HepG2 (cell line): ENCODE measurements at regions not wholly inside any gene's neighbourhood (a gene's known extent, or its start where the extent isn't known, plus 50 kb on each side); places are given as distances from the start of the nearest gene placed in this dataset.

ENCODE experiments used
- GPBP1L1 ChIP-seq: sonication (generic); formaldehyde crosslinking; IDR thresholded peaks from 2 replicates; pipeline ENCODE4 v1.5.0; 2020; ENCODE audit warnings: mild to moderate bottlenecking, missing genetic modification reagents
- GZF1 ChIP-seq: sonication (generic); formaldehyde crosslinking; IDR thresholded peaks from 2 replicates; pipeline ENCODE4 v1.5.1; 2020; ENCODE audit warnings: mild to moderate bottlenecking, missing genetic modification reagents
- KLF12 ChIP-seq: sonication (generic); formaldehyde crosslinking; IDR thresholded peaks from 2 replicates; pipeline ENCODE4 v1.4.0; 2020; ENCODE audit warnings: missing genetic modification reagents, borderline replicate concordance
- KLF9 ChIP-seq: IDR thresholded peaks from 2 replicates; pipeline ENCODE4 v1.6.1; 2016; ENCODE audit warnings: low read depth
- KMT2B ChIP-seq: IDR thresholded peaks from 2 replicates; pipeline ENCODE4 v1.6.1; 2016; ENCODE audit warnings: missing genetic modification reagents, missing compliant biosample characterization
- MED8 ChIP-seq: sonication (generic); formaldehyde crosslinking; IDR thresholded peaks from 2 replicates; pipeline ENCODE4 v1.8.1; 2023; ENCODE audit warnings: mild to moderate bottlenecking, missing genetic modification reagents; ENCODE audit not compliant: insufficient replicate concordance
- NR1H2 ChIP-seq: sonication (generic); formaldehyde crosslinking; IDR thresholded peaks from 2 replicates; pipeline ENCODE4 v1.8.1; 2022; ENCODE audit warnings: low read depth, missing genetic modification reagents, borderline replicate concordance
- RBM22 ChIP-seq: fragments of 200-400 bp; formaldehyde crosslinking; optimal IDR thresholded peaks from 2 replicates; pipeline ENCODE3; 2017; ENCODE audit warnings: mild to moderate bottlenecking, low read length, moderate library complexity
- ZBED4 ChIP-seq: sonication (generic); formaldehyde crosslinking; IDR thresholded peaks from 2 replicates; pipeline ENCODE4 v1.4.0; 2020; ENCODE audit warnings: missing genetic modification reagents, borderline replicate concordance
- ZBTB20 ChIP-seq: sonication (generic); formaldehyde crosslinking; IDR thresholded peaks from 2 replicates; pipeline ENCODE4 v1.8.1; 2023; ENCODE audit warnings: missing genetic modification reagents, low read depth, mild to moderate bottlenecking, borderline replicate concordance
- ZNF747 ChIP-seq: sonication (generic); formaldehyde crosslinking; IDR thresholded peaks from 2 replicates; pipeline ENCODE4 v1.8.1; 2023; ENCODE audit warnings: missing genetic modification reagents, mild to moderate bottlenecking, borderline replicate concordance
- TF ChIP-seq, protein P1 (sequence below): sonication (generic); formaldehyde crosslinking; IDR thresholded peaks from 2 replicates; pipeline ENCODE4 v1.5.0; 2020; ENCODE audit warnings: missing genetic modification reagents
- TF ChIP-seq, protein P2 (sequence below): IDR thresholded peaks from 2 replicates; pipeline ENCODE4 v1.4.0; 2020; ENCODE audit warnings: mild to moderate bottlenecking, missing genetic modification reagents
- TF ChIP-seq, protein P3 (sequence below): sonication (generic); formaldehyde crosslinking; IDR thresholded peaks from 2 replicates; pipeline ENCODE4 v1.9.0; 2021; ENCODE audit warnings: missing genetic modification reagents, borderline replicate concordance

GRCh38 chr11:90737444-90738050, 514.7 kb upstream of the CHORDC1 start (continued):
- TF ChIP-seq GZF1 (CRISPR knock-in tag): no peak
- TF ChIP-seq NR1H2 (CRISPR knock-in tag): no peak
- no peak for TF ChIP-seq KLF9 (CRISPR knock-in tag)
- TF ChIP-seq KMT2B: no peak
- no peak for TF ChIP-seq KLF12
- TF ChIP-seq RBM22: no peak
- TF ChIP-seq ZNF747: no peak
- TF ChIP-seq ZBED4 (CRISPR knock-in tag): no peak
- TF ChIP-seq ZBTB20: no peak
- TF ChIP-seq, protein P1, sequence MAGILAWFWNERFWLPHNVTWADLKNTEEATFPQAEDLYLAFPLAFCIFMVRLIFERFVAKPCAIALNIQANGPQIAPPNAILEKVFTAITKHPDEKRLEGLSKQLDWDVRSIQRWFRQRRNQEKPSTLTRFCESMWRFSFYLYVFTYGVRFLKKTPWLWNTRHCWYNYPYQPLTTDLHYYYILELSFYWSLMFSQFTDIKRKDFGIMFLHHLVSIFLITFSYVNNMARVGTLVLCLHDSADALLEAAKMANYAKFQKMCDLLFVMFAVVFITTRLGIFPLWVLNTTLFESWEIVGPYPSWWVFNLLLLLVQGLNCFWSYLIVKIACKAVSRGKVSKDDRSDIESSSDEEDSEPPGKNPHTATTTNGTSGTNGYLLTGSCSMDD: no peak
- TF ChIP-seq MED8: no peak
- TF ChIP-seq, protein P2, sequence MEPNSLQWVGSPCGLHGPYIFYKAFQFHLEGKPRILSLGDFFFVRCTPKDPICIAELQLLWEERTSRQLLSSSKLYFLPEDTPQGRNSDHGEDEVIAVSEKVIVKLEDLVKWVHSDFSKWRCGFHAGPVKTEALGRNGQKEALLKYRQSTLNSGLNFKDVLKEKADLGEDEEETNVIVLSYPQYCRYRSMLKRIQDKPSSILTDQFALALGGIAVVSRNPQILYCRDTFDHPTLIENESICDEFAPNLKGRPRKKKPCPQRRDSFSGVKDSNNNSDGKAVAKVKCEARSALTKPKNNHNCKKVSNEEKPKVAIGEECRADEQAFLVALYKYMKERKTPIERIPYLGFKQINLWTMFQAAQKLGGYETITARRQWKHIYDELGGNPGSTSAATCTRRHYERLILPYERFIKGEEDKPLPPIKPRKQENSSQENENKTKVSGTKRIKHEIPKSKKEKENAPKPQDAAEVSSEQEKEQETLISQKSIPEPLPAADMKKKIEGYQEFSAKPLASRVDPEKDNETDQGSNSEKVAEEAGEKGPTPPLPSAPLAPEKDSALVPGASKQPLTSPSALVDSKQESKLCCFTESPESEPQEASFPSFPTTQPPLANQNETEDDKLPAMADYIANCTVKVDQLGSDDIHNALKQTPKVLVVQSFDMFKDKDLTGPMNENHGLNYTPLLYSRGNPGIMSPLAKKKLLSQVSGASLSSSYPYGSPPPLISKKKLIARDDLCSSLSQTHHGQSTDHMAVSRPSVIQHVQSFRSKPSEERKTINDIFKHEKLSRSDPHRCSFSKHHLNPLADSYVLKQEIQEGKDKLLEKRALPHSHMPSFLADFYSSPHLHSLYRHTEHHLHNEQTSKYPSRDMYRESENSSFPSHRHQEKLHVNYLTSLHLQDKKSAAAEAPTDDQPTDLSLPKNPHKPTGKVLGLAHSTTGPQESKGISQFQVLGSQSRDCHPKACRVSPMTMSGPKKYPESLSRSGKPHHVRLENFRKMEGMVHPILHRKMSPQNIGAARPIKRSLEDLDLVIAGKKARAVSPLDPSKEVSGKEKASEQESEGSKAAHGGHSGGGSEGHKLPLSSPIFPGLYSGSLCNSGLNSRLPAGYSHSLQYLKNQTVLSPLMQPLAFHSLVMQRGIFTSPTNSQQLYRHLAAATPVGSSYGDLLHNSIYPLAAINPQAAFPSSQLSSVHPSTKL: peak; percentile 29; the same call in 1 of the 2 replicates
- no peak for TF ChIP-seq GPBP1L1 (CRISPR knock-in tag)
- TF ChIP-seq, protein P3, sequence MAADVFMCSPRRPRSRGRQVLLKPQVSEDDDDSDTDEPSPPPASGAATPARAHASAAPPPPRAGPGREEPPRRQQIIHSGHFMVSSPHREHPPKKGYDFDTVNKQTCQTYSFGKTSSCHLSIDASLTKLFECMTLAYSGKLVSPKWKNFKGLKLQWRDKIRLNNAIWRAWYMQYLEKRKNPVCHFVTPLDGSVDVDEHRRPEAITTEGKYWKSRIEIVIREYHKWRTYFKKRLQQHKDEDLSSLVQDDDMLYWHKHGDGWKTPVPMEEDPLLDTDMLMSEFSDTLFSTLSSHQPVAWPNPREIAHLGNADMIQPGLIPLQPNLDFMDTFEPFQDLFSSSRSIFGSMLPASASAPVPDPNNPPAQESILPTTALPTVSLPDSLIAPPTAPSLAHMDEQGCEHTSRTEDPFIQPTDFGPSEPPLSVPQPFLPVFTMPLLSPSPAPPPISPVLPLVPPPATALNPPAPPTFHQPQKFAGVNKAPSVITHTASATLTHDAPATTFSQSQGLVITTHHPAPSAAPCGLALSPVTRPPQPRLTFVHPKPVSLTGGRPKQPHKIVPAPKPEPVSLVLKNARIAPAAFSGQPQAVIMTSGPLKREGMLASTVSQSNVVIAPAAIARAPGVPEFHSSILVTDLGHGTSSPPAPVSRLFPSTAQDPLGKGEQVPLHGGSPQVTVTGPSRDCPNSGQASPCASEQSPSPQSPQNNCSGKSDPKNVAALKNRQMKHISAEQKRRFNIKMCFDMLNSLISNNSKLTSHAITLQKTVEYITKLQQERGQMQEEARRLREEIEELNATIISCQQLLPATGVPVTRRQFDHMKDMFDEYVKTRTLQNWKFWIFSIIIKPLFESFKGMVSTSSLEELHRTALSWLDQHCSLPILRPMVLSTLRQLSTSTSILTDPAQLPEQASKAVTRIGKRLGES: no peak
